CD14-positive monocyte (primary cell): ENCODE measurements at regions not wholly inside any gene's neighbourhood (a gene's known extent, or its start where the extent isn't known, plus 50 kb on each side); places are given as distances from the start of the nearest gene placed in this dataset.

Source experiments
- DNase-seq, 3 donors: peaks; one replicate each; pipeline ENCODE4 v3.0.0-alpha.2; 2011 to 2022
- H2AFZ ChIP-seq: 2 replicates; pipeline ENCODE4 v1.6.0; 2012; ENCODE audit warnings: mild to moderate bottlenecking, low read depth, low read length, inconsistent platforms; ENCODE audit not compliant: insufficient read depth, poor library complexity, severe bottlenecking
- H3K27ac ChIP-seq, 2 donors: 1 replicate in 1 of 2; 2 replicates in 1 of 2; pipeline ENCODE4 v1.5.1; 2012 to 2013; ENCODE audit warnings: low read length in 2 of 2, control low read depth in 1 of 2, inconsistent platforms in 1 of 2, low read depth in 1 of 2, mild to moderate bottlenecking in 1 of 2
- H3K27me3 ChIP-seq, 2 donors: one replicate each; pipeline versions ENCODE4 v1.6.0 to v1.6.1; 2011 to 2013; ENCODE audit warnings: low read length in 2 of 2; ENCODE audit not compliant: control insufficient read depth in 2 of 2, insufficient read depth in 2 of 2
- H3K36me3 ChIP-seq, 2 donors: replicated peaks in 1 of 2; 1 replicate in 1 of 2; 2 replicates in 1 of 2; pipeline versions ENCODE4 v1.5.1 to v1.6.1; 2012 to 2013; ENCODE audit warnings: low read length in 2 of 2, control low read depth in 1 of 2, inconsistent platforms in 1 of 2, mild to moderate bottlenecking in 1 of 2; ENCODE audit not compliant: insufficient read depth in 2 of 2, control insufficient read depth in 1 of 2
- H3K4me1 ChIP-seq, 2 donors: 1 replicate in 1 of 2; 2 replicates in 1 of 2; pipeline versions ENCODE4 v1.5.1 to v1.6.1; 2012 to 2013; ENCODE audit warnings: low read length in 2 of 2, control low read depth in 1 of 2, inconsistent platforms in 1 of 2, mild to moderate bottlenecking in 1 of 2, moderate library complexity in 1 of 2; ENCODE audit not compliant: insufficient read depth in 2 of 2, control insufficient read depth in 1 of 2
- H3K4me2 ChIP-seq: replicated peaks from 2 replicates; pipeline ENCODE3; 2012; ENCODE audit warnings: low read length, moderate library complexity, mild to moderate bottlenecking; ENCODE audit not compliant: poor library complexity, severe bottlenecking; ENCODE audit errors: extremely low read depth
- H3K4me3 ChIP-seq, 3 experiments: fragments of 200-600 bp in 1 of 3; sonication (generic) in 1 of 3; replicated peaks in 1 of 3; 1 replicate in 2 of 3; 2 replicates in 1 of 3; pipeline ENCODE4 v1.5.1; 2011 to 2013; ENCODE audit warnings: low read length in 3 of 3, mild to moderate bottlenecking in 3 of 3, control low read depth in 2 of 3, low read depth in 2 of 3, inconsistent platforms in 1 of 3, moderate library complexity in 1 of 3
- H3K79me2 ChIP-seq: 2 replicates; pipeline ENCODE4 v1.6.0; 2012; ENCODE audit warnings: mild to moderate bottlenecking, control low read depth, inconsistent platforms, low read length, moderate library complexity; ENCODE audit not compliant: insufficient read depth
- H3K9ac ChIP-seq: 2 replicates; pipeline ENCODE4 v1.6.0; 2017; ENCODE audit warnings: low read length, mild to moderate bottlenecking; ENCODE audit not compliant: insufficient read depth, poor library complexity, severe bottlenecking
- H3K9me3 ChIP-seq, 2 donors: replicated peaks in 1 of 2; 1 replicate in 1 of 2; 2 replicates in 1 of 2; pipeline versions ENCODE4 v1.5.1 to v1.6.1; 2012 to 2013; ENCODE audit warnings: low read length in 2 of 2, control low read depth in 1 of 2; ENCODE audit not compliant: control insufficient read depth in 1 of 2, insufficient read depth in 1 of 2
- H4K20me1 ChIP-seq: 2 replicates; pipeline ENCODE4 v1.6.0; 2012; ENCODE audit warnings: mild to moderate bottlenecking, low read length, control low read depth, moderate library complexity; ENCODE audit not compliant: insufficient read depth
- H3K27ac Mint-ChIP-seq, 7 donors: one replicate each; pipeline ENCODE4 v1.8.0; 2020; ENCODE audit warnings: mild to moderate bottlenecking in 7 of 7, mixed read lengths in 7 of 7, moderate library complexity in 6 of 7, inconsistent platforms in 2 of 7
- H3K27me3 Mint-ChIP-seq, 3 donors: one replicate each; pipeline ENCODE4 v1.8.0; 2021 to 2022; ENCODE audit warnings: low read depth in 3 of 3, mild to moderate bottlenecking in 3 of 3, mixed read lengths in 3 of 3, moderate library complexity in 3 of 3, inconsistent platforms in 1 of 3
- H3K36me3 Mint-ChIP-seq, 2 donors: one replicate each; pipeline ENCODE4 v1.8.0; 2020; ENCODE audit warnings: mixed read lengths in 2 of 2, inconsistent platforms in 1 of 2, mild to moderate bottlenecking in 1 of 2
- H3K4me1 Mint-ChIP-seq: one replicate; pipeline ENCODE4 v1.8.0; 2020; ENCODE audit warnings: mild to moderate bottlenecking, mixed read lengths
- H3K4me3 Mint-ChIP-seq, 2 donors: one replicate each; pipeline ENCODE4 v1.8.0; 2020; ENCODE audit warnings: mild to moderate bottlenecking in 2 of 2, mixed read lengths in 2 of 2, moderate library complexity in 1 of 2
- H3K9me3 Mint-ChIP-seq, 7 donors: one replicate each; pipeline ENCODE4 v1.8.0; 2020 to 2022; ENCODE audit warnings: mixed read lengths in 7 of 7, mild to moderate bottlenecking in 6 of 7, moderate library complexity in 6 of 7, inconsistent platforms in 2 of 7
- CTCF ChIP-seq: fragments of 200-600 bp; IDR thresholded peaks from one replicate; pipeline ENCODE4 v1.8.0; 2022; ENCODE audit warnings: antibody characterized with exemption, mild to moderate bottlenecking
- WGBS: methylation state at CpG from one replicate; pipeline ENCODE4 v1.1.5; 2013; ENCODE audit warnings: missing lambda C conversion rate; ENCODE audit not compliant: insufficient coverage; 5-methylcytosine and 5-hydroxymethylcytosine counted together
- intact Hi-C, 2 donors: fragments of 100-400 bp; cut with micrococcal nuclease; formaldehyde crosslinking; loops; one replicate each; pipeline versions ENCODE4 v1.15.0 to v1.15.1; 2023

DNA sequence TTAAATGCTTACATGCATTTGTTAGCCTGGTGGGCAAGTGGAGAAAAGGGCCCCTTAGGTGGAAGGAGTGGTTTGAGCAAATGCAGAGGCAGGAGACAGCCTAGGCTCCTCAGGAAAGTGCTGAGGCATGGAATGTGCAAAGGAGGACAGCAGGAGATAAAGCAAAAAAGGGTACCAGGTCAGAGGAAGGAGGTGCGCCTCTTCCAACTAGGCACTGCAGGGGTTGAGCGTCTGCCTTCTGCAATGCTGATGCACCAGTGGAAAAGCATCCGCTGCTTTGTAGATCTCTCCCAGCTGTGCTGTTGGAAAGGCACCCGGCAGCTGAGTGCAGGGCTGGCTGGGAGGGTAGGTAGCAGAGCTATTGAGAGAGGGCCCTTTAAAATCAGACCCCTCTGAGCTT is 287.0 kb upstream of the XYLT1 start:
- Histone ChIP-seq H2AFZ (no peak overlapping the region), H3K27ac (no peak overlapping the region), H3K79me2 (no peaks in the 10 kb centered on the region), H3K4me2 (no peak overlapping the region), H3K9ac (no peak overlapping the region), H3K36me3 (no peaks in the 10 kb centered on the region), H4K20me1 (no peaks in the 10 kb centered on the region), H3K9me3 (no peaks in the 10 kb centered on the region), H3K4me3 (no peak overlapping the region), H3K4me1 (no peaks in the 10 kb centered on the region), H3K27me3 (no peaks in the 10 kb centered on the region)
- intact Hi-C loops = no loop called here
- no peak for TF ChIP-seq CTCF
- no peaks in the 10 kb centered on the region for H3K4me1 Mint-ChIP-seq
- no peak overlapping the region for H3K27ac Mint-ChIP-seq
- no peak for DNase-seq
- H3K4me3 Mint-ChIP-seq = no peak overlapping the region
- no peaks in the 10 kb centered on the region for H3K36me3 Mint-ChIP-seq
- 96% methylated on average over 4 of the region's 4 CpGs for WGBS
- peaks cover 0 to 7% (median 4%) of the 10 kb centered on the region in 7 donors for H3K9me3 Mint-ChIP-seq
- peaks cover 0 to 5% (median 0%) of the 10 kb centered on the region in 3 donors for H3K27me3 Mint-ChIP-seq

DNA sequence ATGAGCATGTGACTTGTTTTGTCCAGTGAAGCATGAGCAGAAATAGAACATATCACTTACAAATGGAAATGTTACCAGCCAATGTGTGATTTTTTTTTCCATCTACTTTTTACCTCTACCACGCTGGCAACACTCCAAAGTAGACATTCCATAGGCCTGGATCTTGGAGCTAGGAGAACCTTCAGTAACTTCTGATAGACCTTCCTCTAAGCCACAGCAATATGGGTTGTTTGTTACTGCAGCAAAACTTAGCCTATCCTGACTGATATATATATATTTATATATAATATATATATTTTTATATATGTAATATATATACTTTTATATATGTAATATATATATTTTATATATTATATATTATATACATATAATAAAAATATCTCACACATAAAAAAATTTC is 284.4 kb upstream of the XYLT1 start:
- no peaks in the 10 kb centered on the region for H3K4me1 Mint-ChIP-seq
- no peaks in the 10 kb centered on the region for H3K9me3 ChIP-seq

More for the DNA sequence above, 284.4 kb upstream of the XYLT1 start:
- Histone ChIP-seq H3K79me2 (no peaks in the 10 kb centered on the region), H3K4me3 (no peak overlapping the region), H4K20me1 (no peaks in the 10 kb centered on the region), H3K9ac (no peak overlapping the region), H2AFZ (no peak overlapping the region), H3K4me1 (no peaks in the 10 kb centered on the region), H3K4me2 (no peak overlapping the region), H3K27me3 (no peaks in the 10 kb centered on the region), H3K27ac (no peak overlapping the region), H3K36me3 (no peaks in the 10 kb centered on the region)
- Mint-ChIP-seq H3K9me3 (peaks cover 0 to 8% (median 2%) of the 10 kb centered on the region in 7 donors), H3K4me3 (no peak overlapping the region), H3K27ac (no peak overlapping the region), H3K27me3 (peaks cover 0 to 5% (median 3%) of the 10 kb centered on the region in 3 donors), H3K36me3 (no peaks in the 10 kb centered on the region)
- intact Hi-C loops = no loop called here
- no peak for DNase-seq
- no peak for TF ChIP-seq CTCF
- WGBS = no CpG with 5 or more reads among the region's 1 CpG
